NT2/D1 (cell line): ENCODE measurements at regions not wholly inside any gene's neighbourhood (a gene's known extent, or its start where the extent isn't known, plus 50 kb on each side); places are given as distances from the start of the nearest gene placed in this dataset.

ENCODE experiments used
- SUZ12 ChIP-seq: IDR thresholded peaks from 2 replicates; pipeline ENCODE4 v1.6.1; 2011; ENCODE audit not compliant: insufficient read length, insufficient read depth; ENCODE audit errors: extremely low read depth
- YY1 ChIP-seq: IDR thresholded peaks from 2 replicates; pipeline ENCODE4 v1.6.1; 2011; ENCODE audit not compliant: insufficient read length, insufficient read depth
- ZNF274 ChIP-seq: IDR thresholded peaks from 2 replicates; pipeline ENCODE4 v1.6.1; 2011; ENCODE audit warnings: mild to moderate bottlenecking, low read depth, low read length

DNA sequence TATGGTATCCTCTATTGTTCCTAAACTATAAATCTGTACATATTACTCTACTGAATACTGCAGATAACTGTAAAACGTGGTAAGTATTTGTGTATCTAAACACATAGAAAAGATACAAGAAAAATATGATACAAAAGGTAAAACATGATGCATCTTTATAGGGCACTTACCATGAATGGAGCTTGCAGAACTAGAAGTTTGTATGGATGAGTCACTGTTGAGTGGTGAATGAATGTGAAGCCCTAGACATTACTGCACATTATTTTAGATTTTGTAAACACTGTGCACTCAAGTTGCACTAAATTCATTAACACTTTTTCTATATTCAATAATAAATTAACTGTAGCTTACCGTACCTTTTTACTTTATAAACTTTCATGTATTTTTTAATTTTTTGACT, 357.5 kb downstream of the ZWINT start:
- TF ChIP-seq ZNF274 = no peak
- no peak for TF ChIP-seq YY1
- no peak for TF ChIP-seq SUZ12
